Heart left ventricle (tissue), 13 donors: ENCODE measurements at regions not wholly inside any gene's neighbourhood (a gene's known extent, or its start where the extent isn't known, plus 50 kb on each side); places are given as distances from the start of the nearest gene placed in this dataset.

Source experiments
- CTCF ChIP-seq, 12 donors: fragments of 200-600 bp; sonication (generic) in 4 of 12; IDR thresholded peaks; one replicate each; pipeline versions ENCODE4 v1.5.0 to v1.8.0; 2018 to 2022; ENCODE audit warnings: antibody characterized with exemption in 12 of 12, mild to moderate bottlenecking in 5 of 12
- POLR2A ChIP-seq, 2 donors: fragments of 450-650 bp; IDR thresholded peaks; one replicate each; pipeline ENCODE4 v1.6.1; 2017; ENCODE audit warnings: antibody characterized with exemption in 2 of 2, mild to moderate bottlenecking in 2 of 2, moderate library complexity in 2 of 2
- donor health status: ischemic (EF 13 %, LVEDD 7.1; RV severe dilation, severe dysfunction).
- donor health status: DM: no; HTN: yes; CAD: no.
- donor health status: DM: no; HTN: no; CAD: no.
- donor health status: ischemic (EF 25% LVEDD 6.9; RV normal size, moderate dysfunction).
- donor health status: ischemic (EF 25% LVEDD 5.7; RV mildly dilated, moderate dysfunction).
- donor health status: ischemic (EF 35%, LVEDD 5.7; RV mildly dilated, moderate dysfunction).
- donor health status: nonischemic (EF 11% LVEDD 7.7; RV severe dilation, severe dysfunction).
- donor health status: DM: yes; HTN: yes; CAD: no.
- donor health status: PGD.
- donor health status: ischemic (EF 29% LVEDD 5.4; RV normal size, mild dysfunction).
- donor health status: nonischemic (EF 23%, LVEDD 6.1; RV moderate dilation, normal function).

- no peak for TF ChIP-seq CTCF (IDR thresholded peaks at IDR 0.05)
- TF ChIP-seq POLR2A (IDR thresholded peaks at IDR 0.05), result no peak
These were observed 460.8 kb downstream of the BCAT1 start for GRCh38 chr12:24488091-24488596.
